ENCODE measurements at regions not wholly inside any gene's neighbourhood (a gene's known extent, or its start where the extent isn't known, plus 50 kb on each side); places are given as distances from the start of the nearest gene placed in this dataset.

- TF ChIP-seq ZNF462 (CRISPR knock-in tag; IDR thresholded peaks at IDR 0.05), result no peak
- TF ChIP-seq ETS1 (IDR thresholded peaks at IDR 0.05), result no peak
- TF ChIP-seq EZH2 (IDR thresholded peaks at IDR 0.05; ENCODE audit: low read depth, unreplicated experiment), result no peak
- TF ChIP-seq, protein P1, sequence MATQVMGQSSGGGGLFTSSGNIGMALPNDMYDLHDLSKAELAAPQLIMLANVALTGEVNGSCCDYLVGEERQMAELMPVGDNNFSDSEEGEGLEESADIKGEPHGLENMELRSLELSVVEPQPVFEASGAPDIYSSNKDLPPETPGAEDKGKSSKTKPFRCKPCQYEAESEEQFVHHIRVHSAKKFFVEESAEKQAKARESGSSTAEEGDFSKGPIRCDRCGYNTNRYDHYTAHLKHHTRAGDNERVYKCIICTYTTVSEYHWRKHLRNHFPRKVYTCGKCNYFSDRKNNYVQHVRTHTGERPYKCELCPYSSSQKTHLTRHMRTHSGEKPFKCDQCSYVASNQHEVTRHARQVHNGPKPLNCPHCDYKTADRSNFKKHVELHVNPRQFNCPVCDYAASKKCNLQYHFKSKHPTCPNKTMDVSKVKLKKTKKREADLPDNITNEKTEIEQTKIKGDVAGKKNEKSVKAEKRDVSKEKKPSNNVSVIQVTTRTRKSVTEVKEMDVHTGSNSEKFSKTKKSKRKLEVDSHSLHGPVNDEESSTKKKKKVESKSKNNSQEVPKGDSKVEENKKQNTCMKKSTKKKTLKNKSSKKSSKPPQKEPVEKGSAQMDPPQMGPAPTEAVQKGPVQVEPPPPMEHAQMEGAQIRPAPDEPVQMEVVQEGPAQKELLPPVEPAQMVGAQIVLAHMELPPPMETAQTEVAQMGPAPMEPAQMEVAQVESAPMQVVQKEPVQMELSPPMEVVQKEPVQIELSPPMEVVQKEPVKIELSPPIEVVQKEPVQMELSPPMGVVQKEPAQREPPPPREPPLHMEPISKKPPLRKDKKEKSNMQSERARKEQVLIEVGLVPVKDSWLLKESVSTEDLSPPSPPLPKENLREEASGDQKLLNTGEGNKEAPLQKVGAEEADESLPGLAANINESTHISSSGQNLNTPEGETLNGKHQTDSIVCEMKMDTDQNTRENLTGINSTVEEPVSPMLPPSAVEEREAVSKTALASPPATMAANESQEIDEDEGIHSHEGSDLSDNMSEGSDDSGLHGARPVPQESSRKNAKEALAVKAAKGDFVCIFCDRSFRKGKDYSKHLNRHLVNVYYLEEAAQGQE (IDR thresholded peaks at IDR 0.05; ENCODE audit: unreplicated experiment), result no peak
- TF ChIP-seq ZNF331 (CRISPR knock-in tag; IDR thresholded peaks at IDR 0.05; ENCODE audit: low read depth), result no peak
- TF ChIP-seq CTCF (conservative IDR thresholded peaks at IDR 0.05; ENCODE audit: low read depth in 2 of 2), result no peak
Observed at GRCh38 chr3:59167756-59168155, 117.9 kb upstream of the CFAP20DC start (continued).
